Bronchial epithelial cell (primary cell): ENCODE measurements at regions not wholly inside any gene's neighbourhood (a gene's known extent, or its start where the extent isn't known, plus 50 kb on each side); places are given as distances from the start of the nearest gene placed in this dataset.

Source experiments
- DNase-seq: peaks from one replicate; pipeline ENCODE4 v3.0.0-alpha.2; 2010; ENCODE audit warnings: low read depth
- FAIRE-seq: peaks from 2 replicates; lab custom pipeline; 2011; peaks lifted over from hg19 to GRCh38; lab: Jason Lieb, UNC
- H3K27me3 ChIP-seq: 2 replicates; pipeline ENCODE4 v1.5.1; 2011; ENCODE audit warnings: low read length; ENCODE audit not compliant: control insufficient read depth, insufficient read depth
- H3K36me3 ChIP-seq: 2 replicates; pipeline ENCODE4 v1.5.1; 2011; ENCODE audit warnings: low read length; ENCODE audit not compliant: control insufficient read depth, insufficient read depth
- H3K4me3 ChIP-seq: 2 replicates; pipeline ENCODE4 v1.5.1; 2011; ENCODE audit warnings: mild to moderate bottlenecking, low read depth, low read length, control low read depth
- CTCF ChIP-seq: IDR thresholded peaks from 2 replicates; pipeline ENCODE4 v1.5.1; 2011; ENCODE audit warnings: mild to moderate bottlenecking, moderate library complexity, low read length, control low read depth, inconsistent platforms; ENCODE audit not compliant: insufficient read depth, severe bottlenecking

- no peak for FAIRE-seq
- peak; percentile 83 for DNase-seq
- Histone ChIP-seq H3K4me3 (no peak overlapping the region), H3K36me3 (no peaks in the 10 kb centered on the region), H3K27me3 (no peaks in the 10 kb centered on the region)
- TF ChIP-seq CTCF = no peak
These were observed 207.1 kb upstream of the PAPPA start for GRCh38 chr9:115946530-115946929.

- H3K27me3 ChIP-seq = no peaks in the 10 kb centered on the region
- H3K36me3 ChIP-seq = no peaks in the 10 kb centered on the region
- no peak for TF ChIP-seq CTCF
- H3K4me3 ChIP-seq = no peak overlapping the region
- FAIRE-seq (no peak), DNase-seq (no peak)
These were observed 201.6 kb upstream of the PAPPA start for GRCh38 chr9:115951977-115952376.

- DNase-seq = peak; percentile 64
- no peak for TF ChIP-seq CTCF
- no peak for FAIRE-seq
- Histone ChIP-seq H3K36me3 (no peaks in the 10 kb centered on the region), H3K4me3 (no peak overlapping the region), H3K27me3 (no peaks in the 10 kb centered on the region)
These were observed 200.9 kb upstream of the PAPPA start for GRCh38 chr9:115952430-115953292.

- TF ChIP-seq CTCF = no peak
- Histone ChIP-seq H3K36me3 (no peaks in the 10 kb centered on the region), H3K4me3 (no peak overlapping the region), H3K27me3 (no peaks in the 10 kb centered on the region)
- DNase-seq = no peak
- peak; percentile 50 for FAIRE-seq
These were observed 197.2 kb upstream of the PAPPA start for GRCh38 chr9:115956371-115956770.

GRCh38 chr9:115957585-115957984 is 196.0 kb upstream of the PAPPA start:
- no peak for DNase-seq
- no peak for TF ChIP-seq CTCF
- H3K36me3 ChIP-seq = no peaks in the 10 kb centered on the region
- no peak for FAIRE-seq
- no peak overlapping the region for H3K4me3 ChIP-seq
- H3K27me3 ChIP-seq = no peaks in the 10 kb centered on the region

- DNase-seq (no peak), FAIRE-seq (no peak)
- Histone ChIP-seq H3K27me3 (no peaks in the 10 kb centered on the region), H3K36me3 (no peaks in the 10 kb centered on the region), H3K4me3 (no peak overlapping the region)
- TF ChIP-seq CTCF = no peak
These were observed 188.8 kb upstream of the PAPPA start for GRCh38 chr9:115964710-115965347.
